GM12878 (cell line): ENCODE measurements at regions not wholly inside any gene's neighbourhood (a gene's known extent, or its start where the extent isn't known, plus 50 kb on each side); places are given as distances from the start of the nearest gene placed in this dataset.

Experiments used
- CHD2 ChIP-seq: IDR thresholded peaks from 2 replicates; pipeline ENCODE4 v1.6.1; 2011; ENCODE audit warnings: low read depth, low read length, improper control_type of control experiment, borderline replicate concordance
- HCFC1 ChIP-seq: fragments of 150-350 bp; IDR thresholded peaks from 2 replicates; pipeline ENCODE4 v1.6.1; 2014; ENCODE audit warnings: low read length
- HDAC6 ChIP-seq: fragments of 200-600 bp; sonication (generic); IDR thresholded peaks from one replicate; pipeline ENCODE4 v1.8.0; 2017; ENCODE audit warnings: antibody characterized with exemption; ENCODE audit not compliant: unreplicated experiment
- IRF5 ChIP-seq: fragments of 450-650 bp; IDR thresholded peaks from 2 replicates; pipeline ENCODE4 v1.6.1; 2017; ENCODE audit warnings: borderline replicate concordance
- LARP7 ChIP-seq: fragments of 450-650 bp; IDR thresholded peaks from 2 replicates; pipeline ENCODE4 v1.6.1; 2017; ENCODE audit warnings: mild to moderate bottlenecking
- SPI1 ChIP-seq: IDR thresholded peaks from 2 replicates; pipeline ENCODE4 v1.6.1; 2011; ENCODE audit warnings: low read depth, mild to moderate bottlenecking, low read length, moderate library complexity, borderline replicate concordance; ENCODE audit not compliant: insufficient read depth
- TF ChIP-seq, protein P1 (sequence below): IDR thresholded peaks from 2 replicates; pipeline ENCODE4 v1.6.1; 2011; ENCODE audit warnings: borderline replicate concordance, low read depth, mild to moderate bottlenecking, moderate library complexity, low read length; ENCODE audit not compliant: insufficient read depth, poor library complexity, severe bottlenecking
- TF ChIP-seq, protein P2 (sequence below): IDR thresholded peaks from 2 replicates; pipeline ENCODE4 v1.6.1; 2012; ENCODE audit warnings: improper control_type of control experiment, low read depth, low read length; ENCODE audit not compliant: insufficient replicate concordance

DNA sequence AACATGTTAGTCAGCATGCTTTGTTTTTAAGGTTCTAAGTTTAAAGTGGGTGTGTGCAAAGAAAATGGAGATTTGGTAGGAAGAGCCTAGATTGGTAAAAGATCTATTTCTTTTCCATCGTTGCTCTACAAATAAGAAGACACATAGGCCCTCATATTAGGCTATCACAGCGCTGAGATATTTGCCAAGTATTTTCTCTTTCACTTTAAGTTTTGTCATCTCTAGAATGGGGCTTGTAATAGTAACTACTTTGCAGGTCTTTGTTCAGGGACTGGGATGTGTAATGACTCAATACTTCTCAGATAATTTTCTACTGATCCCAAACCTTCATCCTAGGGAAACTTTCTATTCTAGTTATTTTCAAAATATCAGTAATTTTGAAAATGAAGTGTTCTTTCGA lies 917.7 kb upstream of the SLC10A2 start (continued):
- TF ChIP-seq HCFC1 (no peak), HDAC6 (no peak), CHD2 (no peak), LARP7 (no peak), IRF5 (no peak), SPI1 (no peak)
- TF ChIP-seq, protein P1, sequence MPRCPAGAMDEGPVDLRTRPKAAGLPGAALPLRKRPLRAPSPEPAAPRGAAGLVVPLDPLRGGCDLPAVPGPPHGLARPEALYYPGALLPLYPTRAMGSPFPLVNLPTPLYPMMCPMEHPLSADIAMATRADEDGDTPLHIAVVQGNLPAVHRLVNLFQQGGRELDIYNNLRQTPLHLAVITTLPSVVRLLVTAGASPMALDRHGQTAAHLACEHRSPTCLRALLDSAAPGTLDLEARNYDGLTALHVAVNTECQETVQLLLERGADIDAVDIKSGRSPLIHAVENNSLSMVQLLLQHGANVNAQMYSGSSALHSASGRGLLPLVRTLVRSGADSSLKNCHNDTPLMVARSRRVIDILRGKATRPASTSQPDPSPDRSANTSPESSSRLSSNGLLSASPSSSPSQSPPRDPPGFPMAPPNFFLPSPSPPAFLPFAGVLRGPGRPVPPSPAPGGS = no peak
- TF ChIP-seq, protein P2, sequence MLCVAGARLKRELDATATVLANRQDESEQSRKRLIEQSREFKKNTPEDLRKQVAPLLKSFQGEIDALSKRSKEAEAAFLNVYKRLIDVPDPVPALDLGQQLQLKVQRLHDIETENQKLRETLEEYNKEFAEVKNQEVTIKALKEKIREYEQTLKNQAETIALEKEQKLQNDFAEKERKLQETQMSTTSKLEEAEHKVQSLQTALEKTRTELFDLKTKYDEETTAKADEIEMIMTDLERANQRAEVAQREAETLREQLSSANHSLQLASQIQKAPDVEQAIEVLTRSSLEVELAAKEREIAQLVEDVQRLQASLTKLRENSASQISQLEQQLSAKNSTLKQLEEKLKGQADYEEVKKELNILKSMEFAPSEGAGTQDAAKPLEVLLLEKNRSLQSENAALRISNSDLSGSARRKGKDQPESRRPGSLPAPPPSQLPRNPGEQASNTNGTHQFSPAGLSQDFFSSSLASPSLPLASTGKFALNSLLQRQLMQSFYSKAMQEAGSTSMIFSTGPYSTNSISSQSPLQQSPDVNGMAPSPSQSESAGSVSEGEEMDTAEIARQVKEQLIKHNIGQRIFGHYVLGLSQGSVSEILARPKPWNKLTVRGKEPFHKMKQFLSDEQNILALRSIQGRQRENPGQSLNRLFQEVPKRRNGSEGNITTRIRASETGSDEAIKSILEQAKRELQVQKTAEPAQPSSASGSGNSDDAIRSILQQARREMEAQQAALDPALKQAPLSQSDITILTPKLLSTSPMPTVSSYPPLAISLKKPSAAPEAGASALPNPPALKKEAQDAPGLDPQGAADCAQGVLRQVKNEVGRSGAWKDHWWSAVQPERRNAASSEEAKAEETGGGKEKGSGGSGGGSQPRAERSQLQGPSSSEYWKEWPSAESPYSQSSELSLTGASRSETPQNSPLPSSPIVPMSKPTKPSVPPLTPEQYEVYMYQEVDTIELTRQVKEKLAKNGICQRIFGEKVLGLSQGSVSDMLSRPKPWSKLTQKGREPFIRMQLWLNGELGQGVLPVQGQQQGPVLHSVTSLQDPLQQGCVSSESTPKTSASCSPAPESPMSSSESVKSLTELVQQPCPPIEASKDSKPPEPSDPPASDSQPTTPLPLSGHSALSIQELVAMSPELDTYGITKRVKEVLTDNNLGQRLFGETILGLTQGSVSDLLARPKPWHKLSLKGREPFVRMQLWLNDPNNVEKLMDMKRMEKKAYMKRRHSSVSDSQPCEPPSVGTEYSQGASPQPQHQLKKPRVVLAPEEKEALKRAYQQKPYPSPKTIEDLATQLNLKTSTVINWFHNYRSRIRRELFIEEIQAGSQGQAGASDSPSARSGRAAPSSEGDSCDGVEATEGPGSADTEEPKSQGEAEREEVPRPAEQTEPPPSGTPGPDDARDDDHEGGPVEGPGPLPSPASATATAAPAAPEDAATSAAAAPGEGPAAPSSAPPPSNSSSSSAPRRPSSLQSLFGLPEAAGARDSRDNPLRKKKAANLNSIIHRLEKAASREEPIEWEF = no peak
